ENCODE measurements at regions not wholly inside any gene's neighbourhood (a gene's known extent, or its start where the extent isn't known, plus 50 kb on each side); places are given as distances from the start of the nearest gene placed in this dataset.
A peak's percentile ranks its signal among the peaks of the same experiment; 100 is the strongest.

GRCh38 chr5:103745353-103746065 is 182.9 kb upstream of the NUDT12 start:
- Histone ChIP-seq H3K9ac (ENCODE audit: low read length) (no peak overlapping the region), H3K9me3 (ENCODE audit: insufficient read depth, low read depth, low read length) (no peaks in the 10 kb centered on the region), H3K4me2 (ENCODE audit: low read length) (no peak overlapping the region), H3K27me3 (ENCODE audit: insufficient read depth, low read length) (no peaks in the 10 kb centered on the region), H3K36me3 (ENCODE audit: insufficient read depth, low read length) (no peaks in the 10 kb centered on the region), H3K27ac (ENCODE audit: low read depth, low read length) (no peak overlapping the region), H2AFZ (ENCODE audit: low read depth, low read length) (no peak overlapping the region), H3K4me3 (ENCODE audit: insufficient read depth, low read depth, low read length) (no peak overlapping the region), H3K4me1 (ENCODE audit: insufficient read depth, low read length) (peaks cover 4% of the 10 kb centered on the region), H4K20me1 (ENCODE audit: insufficient read depth, low read length) (no peaks in the 10 kb centered on the region), H3K79me2 (ENCODE audit: insufficient read depth, low read length) (no peaks in the 10 kb centered on the region)
- no peak overlapping the region for H3K27ac Mint-ChIP-seq (ENCODE audit: unreplicated experiment)
- no peaks in the 10 kb centered on the region for H3K36me3 Mint-ChIP-seq (ENCODE audit: low read depth, unreplicated experiment)
- H3K4me3 Mint-ChIP-seq (ENCODE audit: unreplicated experiment): no peak overlapping the region
- no peaks in the 10 kb centered on the region for H3K9me3 Mint-ChIP-seq (ENCODE audit: unreplicated experiment)
- no peaks in the 10 kb centered on the region for H3K4me1 Mint-ChIP-seq (ENCODE audit: low read depth, unreplicated experiment)
- TF ChIP-seq CTCF (IDR thresholded peaks at IDR 0.05; ENCODE audit: insufficient read depth, low read depth, low read length) (no peak), EZH2 (IDR thresholded peaks at IDR 0.05; ENCODE audit: insufficient read depth, low read length) (no peak)
- DNase-seq (ENCODE audit: low read depth) (no peak), FAIRE-seq (no peak)
- H3K27me3 Mint-ChIP-seq (ENCODE audit: low read depth, unreplicated experiment): no peaks in the 10 kb centered on the region

GRCh38 chr5:103744159-103744558 is 181.6 kb upstream of the NUDT12 start:
- Histone ChIP-seq H3K9me3 (ENCODE audit: insufficient read depth, low read depth, low read length) (no peaks in the 10 kb centered on the region), H4K20me1 (ENCODE audit: insufficient read depth, low read length) (no peaks in the 10 kb centered on the region), H3K4me3 (ENCODE audit: insufficient read depth, low read depth, low read length) (peak overlapping the region; percentile 4), H3K27ac (ENCODE audit: low read depth, low read length) (no peak overlapping the region), H3K4me1 (ENCODE audit: insufficient read depth, low read length) (peaks cover 4% of the 10 kb centered on the region), H3K27me3 (ENCODE audit: insufficient read depth, low read length) (no peaks in the 10 kb centered on the region), H3K4me2 (ENCODE audit: low read length) (peak overlapping the region; percentile 67), H3K79me2 (ENCODE audit: insufficient read depth, low read length) (no peaks in the 10 kb centered on the region), H3K36me3 (ENCODE audit: insufficient read depth, low read length) (no peaks in the 10 kb centered on the region), H3K9ac (ENCODE audit: low read length) (no peak overlapping the region), H2AFZ (ENCODE audit: low read depth, low read length) (no peak overlapping the region)
- FAIRE-seq: no peak
- Mint-ChIP-seq H3K27ac (ENCODE audit: unreplicated experiment) (no peak overlapping the region), H3K4me3 (ENCODE audit: unreplicated experiment) (no peak overlapping the region), H3K9me3 (ENCODE audit: unreplicated experiment) (no peaks in the 10 kb centered on the region), H3K4me1 (ENCODE audit: low read depth, unreplicated experiment) (no peaks in the 10 kb centered on the region), H3K36me3 (ENCODE audit: low read depth, unreplicated experiment) (no peaks in the 10 kb centered on the region), H3K27me3 (ENCODE audit: low read depth, unreplicated experiment) (no peaks in the 10 kb centered on the region)
- peak; percentile 88 for DNase-seq (ENCODE audit: low read depth)
- TF ChIP-seq EZH2 (IDR thresholded peaks at IDR 0.05; ENCODE audit: insufficient read depth, low read length) (no peak), CTCF (IDR thresholded peaks at IDR 0.05; ENCODE audit: insufficient read depth, low read depth, low read length) (no peak)

- no peaks in the 10 kb centered on the region for H3K27me3 ChIP-seq (ENCODE audit: insufficient read depth, low read length)
- H3K4me3 ChIP-seq (ENCODE audit: insufficient read depth, low read depth, low read length): no peak overlapping the region
- Mint-ChIP-seq H3K4me3 (ENCODE audit: unreplicated experiment) (no peak overlapping the region), H3K36me3 (ENCODE audit: low read depth, unreplicated experiment) (no peaks in the 10 kb centered on the region), H3K4me1 (ENCODE audit: low read depth, unreplicated experiment) (no peaks in the 10 kb centered on the region), H3K27me3 (ENCODE audit: low read depth, unreplicated experiment) (no peaks in the 10 kb centered on the region), H3K27ac (ENCODE audit: unreplicated experiment) (no peak overlapping the region), H3K9me3 (ENCODE audit: unreplicated experiment) (no peaks in the 10 kb centered on the region)
- no peak for TF ChIP-seq EZH2 (IDR thresholded peaks at IDR 0.05; ENCODE audit: insufficient read depth, low read length)
- TF ChIP-seq CTCF (IDR thresholded peaks at IDR 0.05; ENCODE audit: insufficient read depth, low read depth, low read length): no peak
- H3K27ac ChIP-seq (ENCODE audit: low read depth, low read length): no peak overlapping the region
- no peaks in the 10 kb centered on the region for H3K9me3 ChIP-seq (ENCODE audit: insufficient read depth, low read depth, low read length)
- no peak overlapping the region for H3K4me2 ChIP-seq (ENCODE audit: low read length)
- H3K79me2 ChIP-seq (ENCODE audit: insufficient read depth, low read length): no peaks in the 10 kb centered on the region
- no peak overlapping the region for H3K9ac ChIP-seq (ENCODE audit: low read length)
- H4K20me1 ChIP-seq (ENCODE audit: insufficient read depth, low read length): no peaks in the 10 kb centered on the region
- H3K36me3 ChIP-seq (ENCODE audit: insufficient read depth, low read length): no peaks in the 10 kb centered on the region
- peaks cover 4% of the 10 kb centered on the region for H3K4me1 ChIP-seq (ENCODE audit: insufficient read depth, low read length)
- no peak for DNase-seq (ENCODE audit: low read depth)
- H2AFZ ChIP-seq (ENCODE audit: low read depth, low read length): no peak overlapping the region
- no peak for FAIRE-seq
These were observed 180.8 kb upstream of the NUDT12 start for GRCh38 chr5:103743421-103743820.

Measured in astrocyte (in vitro differentiated cells and primary cell).